22Rv1 (cell line): ENCODE measurements at regions not wholly inside any gene's neighbourhood (a gene's known extent, or its start where the extent isn't known, plus 50 kb on each side); places are given as distances from the start of the nearest gene placed in this dataset.

ENCODE experiments used
- CTCF ChIP-seq: fragments of 450-650 bp; IDR thresholded peaks from 2 replicates; pipeline ENCODE4 v1.5.1; 2017; ENCODE audit warnings: mild to moderate bottlenecking
- ZFX ChIP-seq: fragments of 450-650 bp; IDR thresholded peaks from 2 replicates; pipeline ENCODE4 v1.6.1; 2017; ENCODE audit warnings: antibody characterized with exemption, borderline replicate concordance

- TF ChIP-seq CTCF (no peak), ZFX (no peak)
These were observed 215.9 kb downstream of the EXOC5 start for GRCh38 chr14:57052705-57053302.
